GM21515 (cell line): ENCODE measurements at regions not wholly inside any gene's neighbourhood (a gene's known extent, or its start where the extent isn't known, plus 50 kb on each side); places are given as distances from the start of the nearest gene placed in this dataset.

Experiments used
- ATAC-seq: cut with Tn5 transposase; IDR thresholded peaks from one replicate; pipeline ENCODE4 v1.9.1; 2021; ENCODE audit not compliant: unreplicated experiment

GRCh38 chr16:66152823-66153393, 213.6 kb upstream of the CDH5 start:
- ATAC-seq = no peak

DNA sequence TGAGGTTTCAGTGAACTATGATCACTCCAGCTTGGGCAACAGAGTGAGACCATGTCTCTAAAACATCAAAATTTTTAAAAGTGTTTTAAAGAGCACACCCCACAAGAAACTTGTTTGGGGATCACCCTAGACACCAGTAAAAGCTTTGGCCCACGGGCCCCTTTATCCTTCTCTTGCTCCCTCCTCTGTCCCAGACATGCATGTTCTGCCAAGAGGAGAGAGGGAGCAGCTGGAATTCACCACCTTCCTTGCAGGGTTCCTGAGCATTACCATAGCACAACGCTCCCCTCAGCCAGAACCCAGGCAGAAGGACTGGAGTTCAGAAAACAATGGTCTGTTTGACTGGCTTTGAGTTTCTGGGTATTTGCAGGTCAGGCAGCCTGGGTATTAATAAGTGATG, 214.3 kb upstream of the CDH5 start:
- ATAC-seq = no peak

GRCh38 chr16:66150698-66151482, 215.6 kb upstream of the CDH5 start:
- no peak for ATAC-seq

DNA sequence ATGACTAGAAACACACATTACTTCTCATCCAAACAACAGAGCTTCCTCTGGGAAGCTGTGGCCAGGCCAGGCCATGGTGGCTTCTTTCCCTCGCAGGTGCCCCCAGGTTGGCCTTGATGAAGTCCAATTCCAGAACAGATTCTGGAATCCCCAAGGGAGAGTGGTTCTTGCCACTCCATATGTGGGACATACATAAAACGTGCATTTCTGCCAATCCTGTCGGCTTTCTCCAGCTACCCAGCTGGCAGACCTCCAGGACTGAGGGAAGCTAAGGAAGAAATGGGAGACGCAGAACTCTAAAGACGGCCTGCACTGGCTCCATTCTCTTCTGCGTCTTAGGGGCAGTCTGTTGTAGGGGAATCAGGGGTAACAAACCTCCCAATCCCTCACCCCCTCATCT, 219.2 kb upstream of the CDH5 start:
- ATAC-seq = no peak

GRCh38 chr16:66146798-66147197, 219.7 kb upstream of the CDH5 start:
- no peak for ATAC-seq

- ATAC-seq = no peak
Observed at GRCh38 chr16:66144641-66145040, 221.8 kb upstream of the CDH5 start.

DNA sequence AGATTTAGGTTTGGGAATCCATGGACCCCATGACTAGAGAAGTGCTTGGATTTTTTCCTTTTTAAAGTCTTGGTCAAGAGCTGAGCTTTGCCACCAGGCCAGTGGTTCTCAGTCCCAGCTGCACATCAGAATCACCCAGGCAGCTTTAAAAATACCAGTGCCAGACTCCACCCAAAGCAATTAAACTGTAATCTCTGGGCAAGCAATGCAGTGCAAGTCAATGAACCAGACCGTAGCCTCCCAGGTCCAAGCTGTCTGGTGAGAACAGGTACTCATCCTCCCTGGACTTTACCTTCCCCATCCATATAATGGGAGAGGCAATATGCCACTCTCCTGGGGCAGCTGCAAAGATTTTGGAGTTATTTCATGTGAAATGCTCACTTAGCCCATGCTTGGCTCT, 223.1 kb upstream of the CDH5 start:
- ATAC-seq = no peak

DNA sequence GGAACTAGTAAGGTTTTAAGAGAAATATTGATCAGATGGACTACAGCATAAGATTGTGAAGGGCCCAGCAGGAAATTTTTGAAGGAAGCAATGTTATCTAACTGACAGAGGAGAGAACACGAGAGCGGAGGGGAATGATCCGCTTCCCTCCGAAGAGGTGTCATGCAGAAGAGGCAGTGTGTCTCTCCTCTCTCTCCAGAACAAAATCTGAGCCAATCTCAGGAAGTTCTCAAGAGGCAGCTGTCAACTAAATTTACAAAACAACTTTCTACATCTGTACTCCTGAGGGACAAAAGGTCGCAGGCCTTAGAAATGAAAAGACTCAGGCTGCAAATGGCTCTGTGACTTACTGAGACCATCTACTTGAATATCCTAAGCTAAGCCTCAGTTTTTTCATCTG, 224.6 kb upstream of the CDH5 start:
- no peak for ATAC-seq

GRCh38 chr16:66137853-66138252, 228.6 kb upstream of the CDH5 start:
- ATAC-seq = no peak

DNA sequence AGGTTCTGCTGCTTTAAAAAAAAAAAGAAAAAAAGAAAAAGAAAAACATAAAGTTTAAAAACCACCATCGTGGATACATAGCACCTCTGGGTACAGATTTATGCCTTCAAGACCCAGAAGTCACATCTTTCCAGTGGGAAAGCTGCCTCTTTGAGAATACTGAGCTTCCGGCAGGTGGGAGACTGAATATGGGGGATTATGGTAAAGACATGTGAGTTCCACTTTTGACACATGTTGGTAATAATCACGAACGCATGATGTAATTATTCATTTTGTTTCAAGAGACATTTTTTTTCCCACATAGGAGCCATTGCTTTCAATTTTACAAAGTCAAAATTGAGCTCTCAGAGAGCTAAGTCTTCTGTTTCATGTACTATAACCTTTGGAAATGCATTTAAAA, 229.7 kb upstream of the CDH5 start:
- ATAC-seq = no peak

- no peak for ATAC-seq
Observed at GRCh38 chr16:66135838-66136237, 230.7 kb upstream of the CDH5 start.

GRCh38 chr16:66135421-66135831, 231.1 kb upstream of the CDH5 start:
- no peak for ATAC-seq

DNA sequence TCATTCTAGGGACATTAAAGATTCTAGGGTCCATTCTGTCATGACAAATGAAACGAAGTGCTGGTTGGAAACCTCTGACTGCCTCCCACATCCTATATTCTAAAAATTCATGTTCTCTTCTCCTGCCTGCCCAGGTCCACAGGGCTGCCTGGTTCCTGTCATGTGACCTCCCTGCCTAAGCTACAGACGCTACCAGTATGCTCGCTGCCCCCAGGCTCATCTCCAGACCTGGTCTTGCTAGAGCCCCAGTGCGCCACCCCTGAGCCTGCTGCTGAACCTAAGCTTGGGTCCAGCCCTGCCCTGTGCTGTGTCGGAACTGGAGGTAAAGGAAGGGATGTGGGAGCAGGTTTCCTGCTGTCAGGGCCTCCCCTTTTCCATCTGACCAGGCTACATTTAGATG, 231.6 kb upstream of the CDH5 start:
- ATAC-seq = no peak

DNA sequence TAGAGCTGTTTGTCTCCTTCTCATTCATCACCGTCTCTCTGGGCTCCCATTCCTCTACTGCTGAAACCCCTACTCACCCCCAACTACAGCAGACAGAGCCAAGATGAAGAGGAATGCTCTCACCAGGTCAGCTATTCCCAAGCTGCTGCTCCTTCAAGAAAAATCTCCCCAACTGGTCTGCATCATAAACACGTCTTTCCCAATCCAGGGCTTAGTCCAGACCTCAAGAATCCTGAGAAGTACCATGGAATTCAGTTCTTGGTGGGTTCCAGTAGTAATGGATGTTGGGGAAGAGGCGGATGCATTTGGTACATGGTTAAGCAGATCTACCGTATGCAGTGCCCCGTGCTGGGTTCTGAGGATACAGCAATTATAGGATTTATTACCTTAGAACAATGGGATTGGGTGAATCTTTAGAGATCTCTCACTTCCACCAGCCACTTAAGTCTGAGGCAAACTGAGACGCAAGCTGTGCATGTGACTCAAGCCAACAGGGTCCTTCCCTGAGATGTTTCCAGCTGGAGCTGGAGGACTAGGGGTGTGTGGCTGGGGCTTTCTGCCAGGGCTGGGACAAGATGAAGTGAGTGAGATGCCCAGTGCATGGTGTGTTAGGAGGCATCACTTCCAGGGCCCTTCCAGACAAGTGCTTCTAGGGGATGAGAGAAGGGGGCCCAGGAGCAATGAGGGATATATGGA, 232.7 kb upstream of the CDH5 start:
- no peak for ATAC-seq

DNA sequence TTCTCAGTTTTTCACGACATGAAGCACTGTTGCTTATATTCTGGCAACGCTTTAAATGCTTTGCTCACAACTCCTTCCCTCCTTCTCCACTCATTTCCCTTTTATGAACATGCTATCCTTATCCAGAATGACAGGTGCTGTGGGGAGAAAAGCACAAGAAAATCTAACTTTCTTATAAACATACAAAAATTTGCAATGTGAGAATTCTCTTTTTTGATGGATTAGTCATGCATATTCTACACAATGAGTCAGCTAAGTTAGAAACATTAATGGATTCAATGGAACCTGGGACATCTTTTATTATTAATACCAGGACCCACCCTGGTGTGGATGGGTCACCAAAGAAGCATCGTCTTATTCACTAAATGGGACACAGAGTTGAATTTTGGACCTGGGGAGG, 234.6 kb upstream of the CDH5 start:
- ATAC-seq = no peak

DNA sequence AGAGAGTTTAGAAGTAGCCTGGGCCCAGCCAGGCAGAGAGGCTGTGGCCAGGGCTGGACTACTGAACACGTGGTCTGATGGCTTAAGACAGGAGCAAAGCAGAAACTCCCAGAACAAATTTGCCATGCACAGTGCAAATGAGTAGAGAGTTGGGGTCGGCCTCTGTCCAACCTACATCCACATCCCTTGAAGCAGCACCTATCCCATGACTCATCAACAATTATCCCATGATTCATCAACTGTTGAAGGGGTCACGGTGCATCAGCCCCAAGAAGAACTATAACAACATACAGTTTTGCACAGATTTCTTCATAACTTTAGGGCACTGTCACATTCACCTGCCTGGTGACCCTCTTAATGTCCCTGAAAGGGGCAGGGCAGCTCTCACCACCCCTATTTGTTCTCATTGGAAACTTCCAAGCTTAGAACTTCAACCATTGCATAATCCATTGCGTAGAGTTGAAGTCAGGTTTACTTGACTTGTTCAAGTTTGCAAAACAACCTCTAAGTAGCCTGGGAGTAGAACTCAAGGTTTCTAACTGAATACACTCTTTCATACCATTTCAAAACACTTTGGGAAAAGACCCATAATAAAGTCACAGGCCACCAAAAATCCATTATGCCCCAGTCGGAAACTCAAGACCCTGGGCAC, 235.2 kb upstream of the CDH5 start:
- no peak for ATAC-seq

GRCh38 chr16:66130296-66130905, 236.1 kb upstream of the CDH5 start:
- no peak for ATAC-seq

- ATAC-seq = no peak
Observed at GRCh38 chr16:66129196-66129595, 237.3 kb upstream of the CDH5 start.

DNA sequence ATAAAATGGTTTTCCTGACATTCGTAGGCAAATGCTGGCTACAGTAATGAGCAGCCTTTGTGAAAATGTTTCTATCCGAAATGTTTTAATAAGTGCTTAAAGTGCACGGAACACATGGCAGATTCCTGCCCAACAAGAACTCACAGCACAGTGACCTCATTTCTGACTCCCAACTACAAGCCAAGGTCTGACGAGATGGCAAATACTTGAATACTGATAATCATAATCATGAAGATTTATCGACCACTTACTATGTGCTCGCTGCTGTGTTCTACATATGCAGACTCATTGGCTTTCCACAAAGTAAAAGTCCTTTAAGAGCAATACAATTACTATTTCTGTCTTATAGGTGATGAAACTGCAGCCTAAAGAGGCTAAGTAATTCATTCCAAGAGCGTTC, 238.1 kb upstream of the CDH5 start:
- no peak for ATAC-seq

DNA sequence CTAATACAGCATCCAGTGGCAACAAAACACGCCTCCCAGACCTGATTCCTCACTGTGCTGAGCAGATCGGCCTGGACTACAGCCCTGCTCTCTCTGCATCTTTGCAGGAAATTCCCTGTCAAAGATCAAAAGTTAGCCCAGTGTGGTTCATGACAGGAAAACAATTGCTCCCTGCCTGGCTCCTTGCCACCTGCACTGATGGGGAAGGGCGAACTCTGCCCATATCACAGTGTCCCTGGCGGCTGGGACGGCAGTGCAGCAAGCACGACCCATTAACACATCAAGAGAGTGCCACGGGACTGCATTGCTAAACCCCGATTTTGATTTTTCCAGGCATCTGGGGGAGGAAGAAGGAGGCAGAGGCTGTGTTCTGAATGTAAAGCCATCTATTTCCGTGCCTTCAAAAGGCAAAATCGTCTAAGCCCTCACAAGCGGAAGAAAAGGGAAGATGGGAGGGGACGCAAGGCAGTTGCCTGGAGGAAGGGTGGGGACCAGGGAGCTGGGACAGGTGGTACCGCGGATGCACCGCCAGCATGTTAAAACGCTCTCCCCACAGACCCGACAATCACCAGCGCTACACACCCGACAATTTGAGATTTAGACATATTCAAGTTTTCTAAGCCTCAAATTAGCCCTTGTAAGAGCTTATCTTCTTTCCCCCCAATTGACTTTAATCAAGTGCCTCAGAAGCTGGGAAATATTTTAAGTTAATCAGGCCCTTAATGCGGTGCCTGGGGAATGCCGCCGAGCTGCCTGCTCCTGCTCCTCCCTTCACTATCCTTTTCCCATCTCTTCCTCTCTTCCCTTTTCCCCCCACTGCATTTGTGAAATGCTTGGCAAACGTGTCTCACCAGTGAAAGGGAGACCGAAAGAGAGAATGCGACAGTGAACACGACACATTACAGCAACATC, 238.8 kb upstream of the CDH5 start:
- no peak for ATAC-seq
